ENCODE measurements at regions not wholly inside any gene's neighbourhood (a gene's known extent, or its start where the extent isn't known, plus 50 kb on each side); places are given as distances from the start of the nearest gene placed in this dataset.
A peak's percentile ranks its signal among the peaks of the same experiment; 100 is the strongest.

GRCh38 chr1:232873412-232873811, 68.2 kb downstream of the MAP10 start:
- no peak for TF ChIP-seq CTCF (IDR thresholded peaks at IDR 0.05)

- TF ChIP-seq CTCF (IDR thresholded peaks at IDR 0.05) = no peak
Observed at GRCh38 chr1:232873931-232874330, 68.7 kb downstream of the MAP10 start.

- TF ChIP-seq CTCF (IDR thresholded peaks at IDR 0.05) = no peak
Observed at GRCh38 chr1:232875536-232875935, 70.3 kb downstream of the MAP10 start.

GRCh38 chr1:232876506-232877364, 71.5 kb downstream of the MAP10 start:
- no peak for TF ChIP-seq CTCF (IDR thresholded peaks at IDR 0.05)

GRCh38 chr1:232877365-232878028, 72.3 kb downstream of the MAP10 start:
- no peak for TF ChIP-seq CTCF (IDR thresholded peaks at IDR 0.05)

GRCh38 chr1:232878086-232878485, 72.3 kb upstream of the NTPCR start:
- TF ChIP-seq CTCF (IDR thresholded peaks at IDR 0.05) = no peak

- peak; percentile 60 for TF ChIP-seq CTCF (IDR thresholded peaks at IDR 0.05)
Observed at GRCh38 chr1:232880354-232880753, 70.1 kb upstream of the NTPCR start.

Data from LNCAP (cell line).